Epithelial cell of esophagus (primary cell): ENCODE measurements at regions not wholly inside any gene's neighbourhood (a gene's known extent, or its start where the extent isn't known, plus 50 kb on each side); places are given as distances from the start of the nearest gene placed in this dataset.

Source experiments
- DNase-seq: peaks from one replicate; pipeline ENCODE4 v3.0.0; 2010; ENCODE audit warnings: low read depth
- H3K4me3 ChIP-seq: 2 replicates; pipeline ENCODE4 v1.5.1; 2011; ENCODE audit warnings: mild to moderate bottlenecking, low read length, control low read depth
- TF ChIP-seq, protein P1 (sequence below): IDR thresholded peaks from 2 replicates; pipeline ENCODE4 v1.5.1; 2011; ENCODE audit warnings: low read depth, mild to moderate bottlenecking, low read length, control low read depth, inconsistent platforms; ENCODE audit not compliant: insufficient read depth; ENCODE audit errors: missing control alignments

- TF ChIP-seq, protein P1, sequence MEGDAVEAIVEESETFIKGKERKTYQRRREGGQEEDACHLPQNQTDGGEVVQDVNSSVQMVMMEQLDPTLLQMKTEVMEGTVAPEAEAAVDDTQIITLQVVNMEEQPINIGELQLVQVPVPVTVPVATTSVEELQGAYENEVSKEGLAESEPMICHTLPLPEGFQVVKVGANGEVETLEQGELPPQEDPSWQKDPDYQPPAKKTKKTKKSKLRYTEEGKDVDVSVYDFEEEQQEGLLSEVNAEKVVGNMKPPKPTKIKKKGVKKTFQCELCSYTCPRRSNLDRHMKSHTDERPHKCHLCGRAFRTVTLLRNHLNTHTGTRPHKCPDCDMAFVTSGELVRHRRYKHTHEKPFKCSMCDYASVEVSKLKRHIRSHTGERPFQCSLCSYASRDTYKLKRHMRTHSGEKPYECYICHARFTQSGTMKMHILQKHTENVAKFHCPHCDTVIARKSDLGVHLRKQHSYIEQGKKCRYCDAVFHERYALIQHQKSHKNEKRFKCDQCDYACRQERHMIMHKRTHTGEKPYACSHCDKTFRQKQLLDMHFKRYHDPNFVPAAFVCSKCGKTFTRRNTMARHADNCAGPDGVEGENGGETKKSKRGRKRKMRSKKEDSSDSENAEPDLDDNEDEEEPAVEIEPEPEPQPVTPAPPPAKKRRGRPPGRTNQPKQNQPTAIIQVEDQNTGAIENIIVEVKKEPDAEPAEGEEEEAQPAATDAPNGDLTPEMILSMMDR = no peak
- DNase-seq = no peak
- H3K4me3 ChIP-seq = no peak overlapping the region
Observed at GRCh38 chr21:19844334-19844733, 1153.9 kb upstream of the NCAM2 start.

- TF ChIP-seq, protein P1 = no peak
- no peak overlapping the region for H3K4me3 ChIP-seq
- no peak for DNase-seq
Observed at GRCh38 chr21:19850157-19850556, 1148.1 kb upstream of the NCAM2 start.

GRCh38 chr21:19853061-19853460, 1145.1 kb upstream of the NCAM2 start:
- DNase-seq = no peak
- H3K4me3 ChIP-seq = no peak overlapping the region
- TF ChIP-seq, protein P1 = no peak

DNA sequence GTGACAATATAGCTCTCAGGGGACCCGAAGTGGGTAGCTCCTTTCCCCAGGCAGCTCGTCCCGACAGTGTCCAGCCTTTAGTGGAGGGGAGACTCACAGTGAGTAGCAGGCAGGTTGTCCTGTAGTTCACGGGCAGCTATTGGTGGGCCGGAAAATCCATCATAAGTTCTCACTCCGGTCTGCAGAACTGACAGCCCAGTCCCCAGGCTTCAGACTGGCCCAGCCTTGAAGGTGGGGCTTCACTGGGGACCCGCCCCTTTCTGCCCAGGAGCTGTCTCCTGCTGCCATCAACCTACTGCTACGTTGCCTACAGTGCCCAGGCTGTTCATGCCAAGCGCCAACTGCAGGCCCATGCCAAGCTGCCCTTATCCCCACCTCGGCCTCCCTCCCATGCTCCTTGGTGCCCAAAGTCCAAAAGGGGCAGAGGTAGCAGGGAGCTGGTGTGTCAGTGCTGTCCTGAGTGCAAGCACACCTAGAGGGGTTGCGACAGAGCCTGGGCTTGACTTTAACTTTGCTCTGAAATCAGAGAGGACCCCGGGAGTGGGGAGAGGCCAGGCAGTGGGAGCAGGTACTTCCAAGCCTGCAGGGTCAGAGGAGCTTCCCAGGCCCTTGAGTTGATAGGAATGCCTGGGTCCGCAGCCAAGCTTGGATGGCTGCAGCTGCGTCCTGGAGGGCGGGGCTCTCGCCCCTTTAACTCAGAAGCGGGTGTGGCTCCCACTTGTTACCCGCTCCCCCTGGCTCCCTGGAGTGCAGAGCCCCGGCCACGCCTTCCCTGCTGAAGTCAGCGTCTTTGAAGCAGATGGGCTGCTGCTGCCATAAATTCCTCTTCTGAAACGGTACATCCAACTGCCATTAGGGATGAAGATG, 1144.3 kb upstream of the NCAM2 start:
- no peak overlapping the region for H3K4me3 ChIP-seq
- no peak for DNase-seq
- TF ChIP-seq, protein P1 = no peak

- TF ChIP-seq, protein P1 = no peak
- no peak for DNase-seq
- no peak overlapping the region for H3K4me3 ChIP-seq
Observed at GRCh38 chr21:19855522-19855921, 1142.7 kb upstream of the NCAM2 start.

GRCh38 chr21:19864476-19864875, 1133.7 kb upstream of the NCAM2 start:
- H3K4me3 ChIP-seq = no peak overlapping the region
- TF ChIP-seq, protein P1 = no peak
- no peak for DNase-seq

DNA sequence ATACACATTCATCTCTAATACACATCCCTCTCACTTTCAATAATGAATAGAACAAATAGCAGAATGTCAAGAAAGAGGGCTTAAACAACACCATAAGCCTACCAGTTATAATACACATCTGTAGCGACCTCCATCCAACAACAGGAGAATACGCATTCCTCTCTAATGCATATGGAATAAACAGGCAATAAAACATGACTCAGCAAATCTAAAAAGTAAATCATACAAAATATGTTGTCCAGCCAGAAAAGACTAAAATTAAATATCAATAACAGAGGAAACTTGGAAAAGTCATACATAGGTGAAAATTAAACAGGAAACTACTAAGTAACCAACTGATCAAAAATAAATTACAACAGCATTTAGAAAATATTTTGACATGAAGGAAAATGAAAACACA, 1127.5 kb upstream of the NCAM2 start:
- TF ChIP-seq, protein P1 = no peak
- DNase-seq = no peak
- H3K4me3 ChIP-seq = no peak overlapping the region
